ENCODE measurements at regions not wholly inside any gene's neighbourhood (a gene's known extent, or its start where the extent isn't known, plus 50 kb on each side); places are given as distances from the start of the nearest gene placed in this dataset.

DNA sequence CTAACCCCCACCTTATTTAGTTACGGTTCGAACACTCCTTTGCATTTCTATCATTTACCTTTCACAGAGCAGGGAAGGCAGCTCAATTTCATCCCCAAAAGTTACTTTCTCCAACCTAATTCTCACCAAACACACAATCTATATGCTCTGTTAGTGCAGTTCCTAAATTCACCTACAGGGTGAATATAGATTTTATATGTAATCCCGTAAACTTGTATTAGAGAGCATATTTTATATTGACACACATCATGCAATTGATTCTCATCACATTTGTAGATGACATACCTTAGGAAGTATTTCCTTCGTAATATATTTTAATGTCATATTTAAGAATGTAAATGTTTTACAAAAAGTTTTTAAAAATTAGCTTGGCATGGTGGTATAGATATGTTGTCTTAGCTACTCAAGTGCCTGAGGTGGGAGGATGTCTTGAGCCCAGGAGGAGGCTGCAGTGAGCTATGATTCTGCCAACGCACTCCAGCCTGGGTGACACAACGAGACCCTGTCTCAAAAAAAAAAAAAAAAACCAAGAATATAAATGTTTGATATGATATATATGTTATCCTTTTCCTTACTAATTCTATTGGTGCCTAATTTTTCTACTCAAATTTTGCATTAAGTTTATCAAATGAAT, 57.3 kb upstream of the TNFRSF19 start:
- H4K5ac ChIP-seq (ENCODE audit: low read length) = no peak overlapping the region
- no peak for DNase-seq
- H2AK5ac ChIP-seq (ENCODE audit: low read length) = no peak overlapping the region
- H3K56ac ChIP-seq (ENCODE audit: low read length) = no peak overlapping the region
- H3K79me1 ChIP-seq (ENCODE audit: low read length) = no peaks in the 10 kb centered on the region
- H3K36me3 ChIP-seq (ENCODE audit: control insufficient read depth, insufficient read depth, low read length) = no peaks in the 10 kb centered on the region
- no peak overlapping the region for H2BK5ac ChIP-seq (ENCODE audit: low read length)
- no peak overlapping the region for H3K23ac ChIP-seq (ENCODE audit: low read length)
- no peak overlapping the region for H3K4me2 ChIP-seq (ENCODE audit: low read length)
- peaks cover 11% of the 10 kb centered on the region for H3K4me1 ChIP-seq (ENCODE audit: control insufficient read depth, low read depth, low read length)
- H3K27me3 ChIP-seq (ENCODE audit: insufficient read depth, low read length, poor library complexity) = no peaks in the 10 kb centered on the region
- H3K79me2 ChIP-seq (ENCODE audit: control insufficient read depth, insufficient read depth, low read length) = no peaks in the 10 kb centered on the region
- no peak overlapping the region for H3K27ac ChIP-seq (ENCODE audit: low read depth, low read length)
- WGBS (ENCODE audit: extremely low coverage, insufficient coverage, low lambda C conversion rate) = no CpG with 5 or more reads among the region's 6 CpGs
- no peak overlapping the region for H4K8ac ChIP-seq (ENCODE audit: low read depth, low read length)
- no peak overlapping the region for H2BK120ac ChIP-seq (ENCODE audit: low read depth, low read length)
- H2BK15ac ChIP-seq (replicated peaks; ENCODE audit: low read depth) = no peak overlapping the region
- no peak overlapping the region for H3K18ac ChIP-seq (ENCODE audit: low read length)
- no peak overlapping the region for H3K9ac ChIP-seq (ENCODE audit: low read length)
- no peak overlapping the region for H3K4me3 ChIP-seq (ENCODE audit: low read length)
- H3K4ac ChIP-seq (ENCODE audit: low read depth, low read length) = no peak overlapping the region

- Histone ChIP-seq H3K4me1 (ENCODE audit: control insufficient read depth, low read depth, low read length) (peaks cover 11% of the 10 kb centered on the region), H3K4ac (ENCODE audit: low read depth, low read length) (no peak overlapping the region), H2BK5ac (ENCODE audit: low read length) (no peak overlapping the region), H2BK15ac (replicated peaks; ENCODE audit: low read depth) (no peak overlapping the region), H4K8ac (ENCODE audit: low read depth, low read length) (no peak overlapping the region), H2AK5ac (ENCODE audit: low read length) (no peak overlapping the region), H3K56ac (ENCODE audit: low read length) (no peak overlapping the region), H3K36me3 (ENCODE audit: control insufficient read depth, insufficient read depth, low read length) (no peaks in the 10 kb centered on the region), H3K79me1 (ENCODE audit: low read length) (no peaks in the 10 kb centered on the region), H3K18ac (ENCODE audit: low read length) (no peak overlapping the region), H3K27me3 (ENCODE audit: insufficient read depth, low read length, poor library complexity) (no peaks in the 10 kb centered on the region), H3K9ac (ENCODE audit: low read length) (no peak overlapping the region), H3K4me3 (ENCODE audit: low read length) (no peak overlapping the region), H2BK120ac (ENCODE audit: low read depth, low read length) (no peak overlapping the region), H4K5ac (ENCODE audit: low read length) (no peak overlapping the region), H3K27ac (ENCODE audit: low read depth, low read length) (no peak overlapping the region), H3K23ac (ENCODE audit: low read length) (no peak overlapping the region), H3K79me2 (ENCODE audit: control insufficient read depth, insufficient read depth, low read length) (no peaks in the 10 kb centered on the region), H3K4me2 (ENCODE audit: low read length) (no peak overlapping the region)
- no peak for DNase-seq
- WGBS (ENCODE audit: extremely low coverage, insufficient coverage, low lambda C conversion rate) = no CpG with 5 or more reads among the region's 3 CpGs
These were observed 56.8 kb upstream of the TNFRSF19 start for GRCh38 chr13:23513455-23513854.

DNA sequence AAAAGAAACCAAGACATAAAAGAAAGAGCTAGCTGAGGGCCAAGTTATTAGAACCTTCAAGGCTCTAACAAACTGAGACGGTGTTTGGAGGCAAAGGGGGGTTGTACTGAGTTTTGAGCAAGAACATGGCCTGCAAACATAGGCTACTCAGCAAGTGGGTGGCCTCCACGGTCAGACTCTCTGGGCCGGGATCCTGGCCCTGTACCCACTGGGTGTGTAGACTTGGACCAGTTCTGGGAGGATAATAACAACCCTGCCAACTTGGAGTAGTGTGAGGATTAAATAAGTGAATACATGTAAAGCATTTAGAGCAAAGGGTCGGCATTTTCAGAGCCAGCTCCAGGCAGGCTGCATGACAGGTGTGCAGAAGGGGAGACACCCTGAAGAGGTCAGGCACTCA, 56.1 kb upstream of the TNFRSF19 start:
- no peaks in the 10 kb centered on the region for H3K36me3 ChIP-seq (ENCODE audit: control insufficient read depth, insufficient read depth, low read length)
- H3K27ac ChIP-seq (ENCODE audit: low read depth, low read length) = no peak overlapping the region
- no peaks in the 10 kb centered on the region for H3K79me2 ChIP-seq (ENCODE audit: control insufficient read depth, insufficient read depth, low read length)
- WGBS (ENCODE audit: extremely low coverage, insufficient coverage, low lambda C conversion rate) = no CpG with 5 or more reads among the region's 4 CpGs
- no peak overlapping the region for H2BK15ac ChIP-seq (replicated peaks; ENCODE audit: low read depth)
- no peak overlapping the region for H3K23ac ChIP-seq (ENCODE audit: low read length)
- no peak overlapping the region for H2BK5ac ChIP-seq (ENCODE audit: low read length)
- no peak for DNase-seq
- H3K4me3 ChIP-seq (ENCODE audit: low read length) = no peak overlapping the region
- H3K27me3 ChIP-seq (ENCODE audit: insufficient read depth, low read length, poor library complexity) = no peaks in the 10 kb centered on the region
- H4K8ac ChIP-seq (ENCODE audit: low read depth, low read length) = no peak overlapping the region
- H3K4ac ChIP-seq (ENCODE audit: low read depth, low read length) = no peak overlapping the region
- no peaks in the 10 kb centered on the region for H3K79me1 ChIP-seq (ENCODE audit: low read length)
- H2BK120ac ChIP-seq (ENCODE audit: low read depth, low read length) = no peak overlapping the region
- H3K18ac ChIP-seq (ENCODE audit: low read length) = no peak overlapping the region
- no peak overlapping the region for H2AK5ac ChIP-seq (ENCODE audit: low read length)
- H3K4me2 ChIP-seq (ENCODE audit: low read length) = no peak overlapping the region
- no peak overlapping the region for H4K5ac ChIP-seq (ENCODE audit: low read length)
- peaks cover 11% of the 10 kb centered on the region for H3K4me1 ChIP-seq (ENCODE audit: control insufficient read depth, low read depth, low read length)
- H3K56ac ChIP-seq (ENCODE audit: low read length) = no peak overlapping the region
- H3K9ac ChIP-seq (ENCODE audit: low read length) = no peak overlapping the region

DNA sequence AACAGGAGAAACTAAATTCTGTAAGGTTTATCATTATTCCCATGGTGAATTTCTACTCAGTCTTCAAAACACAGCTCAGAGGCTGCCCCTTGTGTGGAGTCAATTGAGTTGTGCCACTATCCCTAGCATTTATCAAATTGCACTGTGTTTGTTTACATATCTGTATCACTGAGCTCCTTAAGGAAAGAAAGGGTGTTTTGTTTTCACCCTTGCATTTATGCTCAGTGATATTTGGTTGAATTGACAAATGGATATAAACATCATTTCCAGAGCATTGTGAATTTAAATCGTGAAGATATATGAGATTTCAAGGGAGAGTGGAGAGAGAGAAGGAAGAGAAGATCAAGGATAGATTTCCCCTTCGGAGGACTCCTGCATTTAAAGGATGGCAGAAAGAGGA, 55.1 kb upstream of the TNFRSF19 start:
- no peak overlapping the region for H3K27ac ChIP-seq (ENCODE audit: low read depth, low read length)
- no peak overlapping the region for H2BK120ac ChIP-seq (ENCODE audit: low read depth, low read length)
- peaks cover 11% of the 10 kb centered on the region for H3K4me1 ChIP-seq (ENCODE audit: control insufficient read depth, low read depth, low read length)
- no peaks in the 10 kb centered on the region for H3K27me3 ChIP-seq (ENCODE audit: insufficient read depth, low read length, poor library complexity)
- H2BK5ac ChIP-seq (ENCODE audit: low read length) = no peak overlapping the region
- no peak overlapping the region for H4K8ac ChIP-seq (ENCODE audit: low read depth, low read length)
- H3K4me2 ChIP-seq (ENCODE audit: low read length) = no peak overlapping the region
- no peak overlapping the region for H3K23ac ChIP-seq (ENCODE audit: low read length)
- no CpG with 5 or more reads among the region's 2 CpGs for WGBS (ENCODE audit: extremely low coverage, insufficient coverage, low lambda C conversion rate)
- no peak overlapping the region for H3K4me3 ChIP-seq (ENCODE audit: low read length)
- no peak for DNase-seq
- no peak overlapping the region for H3K18ac ChIP-seq (ENCODE audit: low read length)
- no peaks in the 10 kb centered on the region for H3K36me3 ChIP-seq (ENCODE audit: control insufficient read depth, insufficient read depth, low read length)
- H3K79me2 ChIP-seq (ENCODE audit: control insufficient read depth, insufficient read depth, low read length) = no peaks in the 10 kb centered on the region
- no peak overlapping the region for H3K4ac ChIP-seq (ENCODE audit: low read depth, low read length)
- no peak overlapping the region for H4K5ac ChIP-seq (ENCODE audit: low read length)
- H3K79me1 ChIP-seq (ENCODE audit: low read length) = no peaks in the 10 kb centered on the region
- H3K56ac ChIP-seq (ENCODE audit: low read length) = no peak overlapping the region
- H2AK5ac ChIP-seq (ENCODE audit: low read length) = no peak overlapping the region
- H2BK15ac ChIP-seq (replicated peaks; ENCODE audit: low read depth) = no peak overlapping the region
- H3K9ac ChIP-seq (ENCODE audit: low read length) = no peak overlapping the region

DNA sequence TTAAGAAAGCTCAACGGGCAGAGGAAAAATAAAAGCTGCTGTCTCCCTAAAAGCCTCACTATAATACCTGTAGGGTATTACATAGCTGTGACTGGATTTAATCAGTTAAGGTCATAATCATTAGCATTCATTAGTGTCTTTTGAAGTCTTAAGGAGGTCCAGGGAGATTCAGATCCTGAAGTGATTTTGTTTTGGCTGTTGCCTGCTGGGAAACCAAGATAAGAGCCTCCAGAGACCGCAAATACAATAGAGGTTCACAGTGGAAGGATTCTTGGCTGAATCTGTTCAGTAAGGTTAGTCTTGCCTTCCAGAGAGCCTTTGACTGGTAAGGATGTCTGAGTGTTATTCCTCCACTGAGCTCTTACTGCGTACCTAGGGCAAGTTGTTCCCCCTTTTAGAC, 54.0 kb upstream of the TNFRSF19 start:
- Histone ChIP-seq H3K4ac (ENCODE audit: low read depth, low read length) (no peak overlapping the region), H4K5ac (ENCODE audit: low read length) (no peak overlapping the region), H3K23ac (ENCODE audit: low read length) (no peak overlapping the region), H4K8ac (ENCODE audit: low read depth, low read length) (no peak overlapping the region), H3K56ac (ENCODE audit: low read length) (no peak overlapping the region), H3K4me2 (ENCODE audit: low read length) (no peak overlapping the region), H3K79me1 (ENCODE audit: low read length) (no peaks in the 10 kb centered on the region), H3K36me3 (ENCODE audit: control insufficient read depth, insufficient read depth, low read length) (no peaks in the 10 kb centered on the region), H2BK15ac (replicated peaks; ENCODE audit: low read depth) (no peak overlapping the region), H2AK5ac (ENCODE audit: low read length) (no peak overlapping the region), H3K4me1 (ENCODE audit: control insufficient read depth, low read depth, low read length) (peaks cover 10% of the 10 kb centered on the region), H2BK5ac (ENCODE audit: low read length) (no peak overlapping the region), H2BK120ac (ENCODE audit: low read depth, low read length) (no peak overlapping the region), H3K27ac (ENCODE audit: low read depth, low read length) (no peak overlapping the region), H3K4me3 (ENCODE audit: low read length) (no peak overlapping the region), H3K18ac (ENCODE audit: low read length) (no peak overlapping the region), H3K9ac (ENCODE audit: low read length) (no peak overlapping the region), H3K79me2 (ENCODE audit: control insufficient read depth, insufficient read depth, low read length) (no peaks in the 10 kb centered on the region), H3K27me3 (ENCODE audit: insufficient read depth, low read length, poor library complexity) (no peaks in the 10 kb centered on the region)
- peak; percentile 91 for DNase-seq
- WGBS (ENCODE audit: extremely low coverage, insufficient coverage, low lambda C conversion rate) = no CpG with 5 or more reads among the region's 3 CpGs

GRCh38 chr13:23516702-23517101, 53.5 kb upstream of the TNFRSF19 start:
- no peak overlapping the region for H3K4me3 ChIP-seq (ENCODE audit: low read length)
- WGBS (ENCODE audit: extremely low coverage, insufficient coverage, low lambda C conversion rate) = no CpG with 5 or more reads among the region's 2 CpGs

More at GRCh38 chr13:23516702-23517101, 53.5 kb upstream of the TNFRSF19 start:
- no peak overlapping the region for H3K27ac ChIP-seq (ENCODE audit: low read depth, low read length)
- no peak overlapping the region for H3K9ac ChIP-seq (ENCODE audit: low read length)
- peaks cover 10% of the 10 kb centered on the region for H3K4me1 ChIP-seq (ENCODE audit: control insufficient read depth, low read depth, low read length)
- no peaks in the 10 kb centered on the region for H3K79me1 ChIP-seq (ENCODE audit: low read length)
- no peak overlapping the region for H3K56ac ChIP-seq (ENCODE audit: low read length)
- no peak overlapping the region for H4K5ac ChIP-seq (ENCODE audit: low read length)
- H3K23ac ChIP-seq (ENCODE audit: low read length) = no peak overlapping the region
- H3K36me3 ChIP-seq (ENCODE audit: control insufficient read depth, insufficient read depth, low read length) = no peaks in the 10 kb centered on the region
- no peak overlapping the region for H2BK15ac ChIP-seq (replicated peaks; ENCODE audit: low read depth)
- no peak overlapping the region for H2BK5ac ChIP-seq (ENCODE audit: low read length)
- no peak for DNase-seq
- no peak overlapping the region for H4K8ac ChIP-seq (ENCODE audit: low read depth, low read length)
- no peak overlapping the region for H2AK5ac ChIP-seq (ENCODE audit: low read length)
- H3K4ac ChIP-seq (ENCODE audit: low read depth, low read length) = no peak overlapping the region
- H3K4me2 ChIP-seq (ENCODE audit: low read length) = no peak overlapping the region
- no peak overlapping the region for H3K18ac ChIP-seq (ENCODE audit: low read length)
- H3K79me2 ChIP-seq (ENCODE audit: control insufficient read depth, insufficient read depth, low read length) = no peaks in the 10 kb centered on the region
- H3K27me3 ChIP-seq (ENCODE audit: insufficient read depth, low read length, poor library complexity) = no peaks in the 10 kb centered on the region
- H2BK120ac ChIP-seq (ENCODE audit: low read depth, low read length) = no peak overlapping the region

Data from mesendoderm (in vitro differentiated cells).